GM23248 (cell line): ENCODE measurements at regions not wholly inside any gene's neighbourhood (a gene's known extent, or its start where the extent isn't known, plus 50 kb on each side); places are given as distances from the start of the nearest gene placed in this dataset.

Source experiments
- DNase-seq: peaks from one replicate; pipeline ENCODE4 v3.0.0-alpha.2; 2015
- H2AFZ ChIP-seq: fragments of 200-600 bp; sonication (generic); 2 replicates; pipeline ENCODE4 v1.6.1; 2016; ENCODE audit warnings: antibody characterized with exemption
- H3F3A ChIP-seq: fragments of 200-600 bp; sonication (generic); 2 replicates; pipeline ENCODE4 v1.6.1; 2016; ENCODE audit warnings: mild to moderate bottlenecking, antibody characterized with exemption, mixed run types; ENCODE audit not compliant: insufficient read depth
- H3K27ac ChIP-seq: fragments of 200-600 bp; sonication (generic); 2 replicates; pipeline ENCODE4 v1.5.1; 2016; ENCODE audit warnings: mild to moderate bottlenecking
- H3K27me3 ChIP-seq: fragments of 200-600 bp; sonication (generic); replicated peaks from 2 replicates; pipeline ENCODE4 v1.6.1; 2016; ENCODE audit warnings: mild to moderate bottlenecking; ENCODE audit not compliant: insufficient read depth
- H3K36me3 ChIP-seq: fragments of 200-600 bp; sonication (generic); 2 replicates; pipeline ENCODE4 v1.6.1; 2016; ENCODE audit warnings: low read depth, mild to moderate bottlenecking
- H3K4me1 ChIP-seq: fragments of 200-600 bp; sonication (generic); 2 replicates; pipeline ENCODE4 v1.6.1; 2016; ENCODE audit warnings: mild to moderate bottlenecking; ENCODE audit not compliant: insufficient read depth
- H3K4me2 ChIP-seq: fragments of 200-600 bp; sonication (generic); one replicate; pipeline ENCODE4 v1.6.1; 2016; ENCODE audit warnings: mild to moderate bottlenecking; ENCODE audit not compliant: unreplicated experiment
- H3K4me3 ChIP-seq: fragments of 200-600 bp; sonication (generic); 2 replicates; pipeline ENCODE4 v1.5.1; 2016; ENCODE audit warnings: mild to moderate bottlenecking
- H3K79me2 ChIP-seq: fragments of 200-600 bp; sonication (generic); 2 replicates; pipeline ENCODE4 v1.6.1; 2016; ENCODE audit warnings: mild to moderate bottlenecking; ENCODE audit not compliant: insufficient read depth
- H3K9ac ChIP-seq: fragments of 200-600 bp; sonication (generic); 2 replicates; pipeline ENCODE4 v1.6.1; 2016; ENCODE audit warnings: mild to moderate bottlenecking
- H3K9me2 ChIP-seq: fragments of 200-600 bp; sonication (generic); 2 replicates; pipeline ENCODE4 v1.6.1; 2016; ENCODE audit warnings: mixed run types, mild to moderate bottlenecking, moderate library complexity; ENCODE audit not compliant: insufficient read depth
- H3K9me3 ChIP-seq: fragments of 200-600 bp; sonication (generic); one replicate; pipeline ENCODE4 v1.6.1; 2017; ENCODE audit warnings: low read depth
- H4K20me1 ChIP-seq: fragments of 200-600 bp; sonication (generic); 2 replicates; pipeline ENCODE4 v1.6.0; 2016; ENCODE audit not compliant: insufficient read depth
- EZH2 ChIP-seq: fragments of 200-600 bp; sonication (generic); IDR thresholded peaks from 2 replicates; pipeline ENCODE4 v1.6.1; 2018; ENCODE audit warnings: antibody characterized with exemption, mild to moderate bottlenecking; ENCODE audit not compliant: insufficient read depth, poor library complexity, severe bottlenecking
- EZH2phosphoT487 ChIP-seq: fragments of 200-600 bp; sonication (generic); IDR thresholded peaks from 2 replicates; pipeline ENCODE4 v1.6.1; 2018; ENCODE audit warnings: antibody characterized with exemption, moderate library complexity, mild to moderate bottlenecking, low read depth; ENCODE audit not compliant: insufficient read depth
- WGBS, 2 experiments: methylation state at CpG; one replicate each; pipeline ENCODE4 v1.1.6; 2015 to 2017; ENCODE audit warnings: low lambda C conversion rate in 2 of 2, low coverage in 1 of 2; ENCODE audit errors: missing lambda C conversion rate in 2 of 2; 5-methylcytosine and 5-hydroxymethylcytosine counted together
- in situ Hi-C: fragments of 300-500 bp; cut with MboI; formaldehyde crosslinking; loops from 2 replicates; pipeline ENCODE4 v1.15.0; 2020

GRCh38 chr16:86025706-86026105 is 126.7 kb downstream of the IRF8 start:
- no peaks in the 10 kb centered on the region for H3K4me1 ChIP-seq
- H3K9me2 ChIP-seq, result no peaks in the 10 kb centered on the region
- no peaks in the 10 kb centered on the region for H3K79me2 ChIP-seq
- H3K36me3 ChIP-seq, result no peaks in the 10 kb centered on the region
- WGBS, 2 experiments, result 29 to 30% methylated on average over 2 to 3 of the region's 3 CpGs
- H4K20me1 ChIP-seq, result no peaks in the 10 kb centered on the region
- no peak overlapping the region for H3K27ac ChIP-seq
- TF ChIP-seq EZH2phosphoT487 (no peak), EZH2 (no peak)
- in situ Hi-C loops, result no loop called here
- no peaks in the 10 kb centered on the region for H3K9me3 ChIP-seq
- no peak for DNase-seq
- no peaks in the 10 kb centered on the region for H3F3A ChIP-seq
- H2AFZ ChIP-seq, result no peak overlapping the region
- no peak overlapping the region for H3K9ac ChIP-seq
- H3K27me3 ChIP-seq, result peaks cover 29% of the 10 kb centered on the region
- H3K4me2 ChIP-seq, result no peak overlapping the region
- H3K4me3 ChIP-seq, result no peak overlapping the region

GRCh38 chr16:86026171-86026910 is 127.4 kb downstream of the IRF8 start:
- H3K27me3 ChIP-seq, result peaks cover 35% of the 10 kb centered on the region
- TF ChIP-seq EZH2 (no peak), EZH2phosphoT487 (no peak)
- in situ Hi-C loops, result no loop called here

GRCh38 chr16:86026916-86027315 is 128.0 kb downstream of the IRF8 start:
- TF ChIP-seq EZH2 (no peak), EZH2phosphoT487 (no peak)
- peaks cover 37% of the 10 kb centered on the region for H3K27me3 ChIP-seq
- H3K9me3 ChIP-seq, result no peaks in the 10 kb centered on the region
- H3K4me3 ChIP-seq, result no peak overlapping the region
- no peak for DNase-seq
- H3F3A ChIP-seq, result no peaks in the 10 kb centered on the region
- in situ Hi-C loops, result no loop called here
- no peaks in the 10 kb centered on the region for H3K9me2 ChIP-seq
- H3K36me3 ChIP-seq, result no peaks in the 10 kb centered on the region
- H3K27ac ChIP-seq, result no peak overlapping the region
- no peak overlapping the region for H2AFZ ChIP-seq
- H4K20me1 ChIP-seq, result no peaks in the 10 kb centered on the region
- no peaks in the 10 kb centered on the region for H3K79me2 ChIP-seq
- H3K4me1 ChIP-seq, result no peaks in the 10 kb centered on the region
- no peak overlapping the region for H3K9ac ChIP-seq
- 70 to 75% methylated on average over 7 of the region's 7 CpGs for WGBS, 2 experiments
- H3K4me2 ChIP-seq, result no peak overlapping the region

More at GRCh38 chr16:86026171-86026910, 127.4 kb downstream of the IRF8 start:
- no peak overlapping the region for H3K4me3 ChIP-seq
- no peak for DNase-seq
- no peaks in the 10 kb centered on the region for H3K9me2 ChIP-seq
- H2AFZ ChIP-seq, result no peak overlapping the region
- H3K4me1 ChIP-seq, result no peaks in the 10 kb centered on the region
- no peaks in the 10 kb centered on the region for H3K36me3 ChIP-seq
- H3F3A ChIP-seq, result no peaks in the 10 kb centered on the region
- WGBS, 2 experiments, result 64 to 75% methylated on average over 9 to 15 of the region's 15 CpGs
- H4K20me1 ChIP-seq, result no peaks in the 10 kb centered on the region
- H3K9ac ChIP-seq, result no peak overlapping the region
- H3K79me2 ChIP-seq, result no peaks in the 10 kb centered on the region
- H3K27ac ChIP-seq, result no peak overlapping the region
- H3K4me2 ChIP-seq, result no peak overlapping the region
- no peaks in the 10 kb centered on the region for H3K9me3 ChIP-seq

GRCh38 chr16:86027373-86028126 is 128.6 kb downstream of the IRF8 start:
- Histone ChIP-seq H3K27ac (no peak overlapping the region), H3K27me3 (peaks cover 42% of the 10 kb centered on the region), H3K9ac (no peak overlapping the region), H3K36me3 (no peaks in the 10 kb centered on the region), H3F3A (no peaks in the 10 kb centered on the region), H3K79me2 (no peaks in the 10 kb centered on the region), H3K4me1 (no peaks in the 10 kb centered on the region), H2AFZ (no peak overlapping the region), H4K20me1 (no peaks in the 10 kb centered on the region), H3K4me2 (no peak overlapping the region), H3K9me2 (no peaks in the 10 kb centered on the region), H3K9me3 (no peaks in the 10 kb centered on the region), H3K4me3 (no peak overlapping the region)
- in situ Hi-C loops, result no loop called here
- no peak for DNase-seq
- whole genome bisulfite sequencing, 2 experiments, result 69 to 71% methylated on average over 11 of the region's 11 CpGs
- TF ChIP-seq EZH2 (no peak), EZH2phosphoT487 (no peak)
